NCI-H2171 (cell line): ENCODE measurements at regions not wholly inside any gene's neighbourhood (a gene's known extent, or its start where the extent isn't known, plus 50 kb on each side); places are given as distances from the start of the nearest gene placed in this dataset.
"Not testable (repeated sequence)": the region's sequence is repeated elsewhere in the genome, so short reads cannot be mapped to it uniquely, and the experiment has no call there.

Source experiments
- DNase-seq: peaks from one replicate; lab custom pipeline; 2025; lab: John Stamatoyannopoulos, UW

- DNase-seq: no peak
These were observed 530.4 kb upstream of the PTBP2 start for GRCh38 chr1:96191165-96191564.

GRCh38 chr1:96206451-96206850, 515.1 kb upstream of the PTBP2 start:
- DNase-seq: no peak

GRCh38 chr1:96207936-96208335, 513.6 kb upstream of the PTBP2 start:
- DNase-seq: no peak

- DNase-seq: no peak
These were observed 513.2 kb upstream of the PTBP2 start for GRCh38 chr1:96208428-96208827.

GRCh38 chr1:96210054-96210453, 511.5 kb upstream of the PTBP2 start:
- DNase-seq: no peak

GRCh38 chr1:96211202-96211601, 510.4 kb upstream of the PTBP2 start:
- no peak for DNase-seq

- DNase-seq: no peak
These were observed 506.6 kb upstream of the PTBP2 start for GRCh38 chr1:96214982-96215381.

GRCh38 chr1:96220651-96221050, 500.9 kb upstream of the PTBP2 start:
- no peak for DNase-seq

- DNase-seq: no peak
These were observed 498.9 kb upstream of the PTBP2 start for GRCh38 chr1:96222701-96223100.

GRCh38 chr1:96224229-96224628, 497.4 kb upstream of the PTBP2 start:
- DNase-seq: not testable (repeated sequence)

- no peak for DNase-seq
These were observed 488.2 kb upstream of the PTBP2 start for GRCh38 chr1:96233422-96233821.

GRCh38 chr1:96234299-96234698, 487.3 kb upstream of the PTBP2 start:
- DNase-seq: no peak

- DNase-seq: no peak
These were observed 485.3 kb upstream of the PTBP2 start for GRCh38 chr1:96236156-96236739.

GRCh38 chr1:96238426-96238825, 483.2 kb upstream of the PTBP2 start:
- DNase-seq: no peak

- DNase-seq: no peak
These were observed 481.1 kb upstream of the PTBP2 start for GRCh38 chr1:96240438-96240837.

- no peak for DNase-seq
These were observed 468.1 kb upstream of the PTBP2 start for GRCh38 chr1:96253246-96254035.

GRCh38 chr1:96256130-96256790, 465.3 kb upstream of the PTBP2 start:
- no peak for DNase-seq

GRCh38 chr1:96259399-96259798, 462.2 kb upstream of the PTBP2 start:
- no peak for DNase-seq

GRCh38 chr1:96281491-96281890, 440.1 kb upstream of the PTBP2 start:
- DNase-seq: no peak

GRCh38 chr1:96290033-96290432, 431.6 kb upstream of the PTBP2 start:
- DNase-seq: no peak

- DNase-seq: no peak
These were observed 430.8 kb upstream of the PTBP2 start for GRCh38 chr1:96290801-96291200.

GRCh38 chr1:96291468-96291867, 430.1 kb upstream of the PTBP2 start:
- no peak for DNase-seq

GRCh38 chr1:96292141-96292540, 429.4 kb upstream of the PTBP2 start:
- DNase-seq: no peak
